GM18907 (cell line): ENCODE measurements at regions not wholly inside any gene's neighbourhood (a gene's known extent, or its start where the extent isn't known, plus 50 kb on each side); places are given as distances from the start of the nearest gene placed in this dataset.

Source experiments
- ATAC-seq: cut with Tn5 transposase; IDR thresholded peaks from one replicate; pipeline ENCODE4 v1.9.1; 2021; ENCODE audit warnings: mild to moderate bottlenecking, moderate library complexity; ENCODE audit not compliant: unreplicated experiment

DNA sequence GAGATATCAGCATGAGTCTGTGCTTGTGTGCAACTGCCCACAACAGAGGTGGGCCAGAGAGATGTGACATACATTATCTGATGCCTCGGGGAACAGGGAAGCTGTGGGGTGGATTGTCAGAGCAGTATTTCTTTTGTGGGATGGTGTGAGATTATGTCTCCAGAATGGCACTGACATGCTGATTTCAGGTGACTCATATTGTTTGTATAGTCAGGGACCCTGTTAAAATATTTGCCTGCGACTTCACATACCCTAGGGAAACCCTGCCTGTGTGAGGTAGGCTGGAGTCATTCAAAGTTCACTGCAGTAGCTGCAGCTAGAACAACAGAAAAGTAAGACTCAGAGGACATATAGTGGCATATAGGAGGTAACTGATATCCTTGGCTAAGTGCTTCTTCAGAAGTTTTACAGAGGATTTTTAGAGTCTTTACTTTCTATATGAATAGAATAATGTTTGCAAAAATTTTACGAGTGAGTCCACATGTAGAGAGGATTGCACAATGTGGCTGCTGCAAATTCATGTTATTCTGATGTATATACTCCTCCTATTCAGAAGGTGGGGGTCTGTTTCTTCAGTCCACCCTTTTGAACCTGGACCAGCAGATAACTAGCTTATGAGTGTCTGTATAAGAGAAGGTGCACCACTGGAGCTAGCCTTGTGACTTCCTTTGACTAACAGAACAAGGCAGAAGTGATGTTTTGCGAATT is 89.3 kb downstream of the MACIR start:
- no peak for ATAC-seq

GRCh38 chr5:103346162-103346748 is 87.7 kb downstream of the MACIR start:
- ATAC-seq, result no peak

DNA sequence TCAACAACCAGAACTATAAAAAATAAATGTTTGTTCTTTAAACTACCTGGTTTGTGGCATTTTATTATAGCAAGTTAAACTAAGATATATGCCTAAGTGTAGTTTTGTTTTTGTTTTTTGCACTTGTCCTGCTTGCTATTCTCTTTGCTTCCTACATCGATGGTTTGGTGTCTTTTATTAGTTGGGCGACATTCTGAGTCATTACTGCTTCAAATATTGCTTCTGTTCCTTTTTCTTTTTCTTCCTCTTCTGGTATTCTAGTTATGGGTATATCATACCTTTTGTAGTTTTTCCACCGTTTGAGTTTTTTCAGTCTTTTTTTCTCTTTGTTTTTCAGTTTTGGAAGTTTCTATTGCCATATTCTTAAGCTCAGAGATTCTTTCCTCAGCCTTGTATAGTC is 86.9 kb downstream of the MACIR start:
- ATAC-seq, result no peak

DNA sequence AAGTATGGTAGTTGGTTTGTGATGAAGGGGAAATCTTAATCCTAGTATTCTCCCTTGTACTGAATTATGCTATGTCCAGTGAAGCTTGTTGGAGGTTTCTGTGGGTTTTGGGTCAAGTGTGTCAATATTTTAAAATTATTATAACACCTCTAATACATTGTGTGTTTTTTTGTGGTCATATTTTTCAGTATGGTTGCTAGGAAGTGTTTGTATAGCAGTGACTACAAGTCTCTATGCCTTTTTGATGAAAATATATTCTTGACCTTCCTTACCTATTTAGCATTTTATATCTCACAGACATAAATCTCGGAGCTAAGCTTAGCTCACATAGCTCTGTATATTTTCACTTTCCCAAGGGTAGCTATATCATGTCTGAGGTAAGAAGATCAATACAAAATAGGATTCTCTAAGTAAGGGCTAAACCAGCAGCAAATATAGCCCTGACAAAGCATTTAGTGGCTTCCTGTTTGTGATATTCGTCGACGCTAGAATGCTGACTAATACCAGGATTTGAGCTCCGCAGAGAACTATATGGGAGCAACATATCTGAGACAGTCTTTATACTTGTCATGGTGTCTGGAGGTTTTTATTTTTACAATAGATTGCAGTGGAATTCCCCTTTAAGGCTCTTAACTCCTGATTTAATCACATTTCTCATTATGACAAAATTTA is 82.3 kb downstream of the MACIR start:
- ATAC-seq, result peak; percentile 100

DNA sequence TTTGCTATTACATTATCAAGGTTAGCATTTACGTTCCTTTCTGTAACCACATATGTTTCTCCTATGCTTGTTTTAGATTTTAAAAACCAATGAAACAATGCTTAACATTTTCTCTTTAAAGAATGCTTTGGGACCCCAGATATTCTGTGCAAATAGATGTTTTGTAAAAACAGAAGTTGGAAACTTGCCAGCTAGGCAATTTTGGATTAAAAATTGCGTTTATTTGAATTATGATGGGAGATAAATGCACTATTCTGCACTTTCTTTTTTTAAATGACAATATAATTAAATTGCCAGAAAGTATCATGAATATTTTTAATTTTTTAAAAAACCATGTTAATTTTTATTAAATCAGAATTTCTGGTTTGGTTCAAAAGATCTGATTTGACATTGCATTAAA is 81.6 kb downstream of the MACIR start:
- ATAC-seq, result no peak

DNA sequence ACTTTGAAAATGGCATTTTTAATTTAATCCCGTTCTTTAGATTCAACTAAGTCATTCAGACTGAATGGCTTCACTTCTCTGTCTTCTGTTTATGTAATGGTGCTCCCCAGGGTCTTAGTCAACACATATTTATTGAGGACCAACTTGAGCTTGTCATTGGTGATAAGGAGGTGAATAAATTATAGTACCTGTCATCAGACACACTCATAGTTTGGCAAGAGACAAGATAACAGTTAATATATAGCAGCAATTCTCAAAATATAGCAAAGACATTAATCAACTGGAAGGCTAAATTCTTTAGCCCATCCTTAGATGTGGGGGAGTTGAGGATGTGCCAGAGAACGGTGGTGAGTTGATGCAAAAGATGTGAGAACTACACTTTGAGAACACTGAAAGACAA is 78.4 kb downstream of the MACIR start:
- no peak for ATAC-seq

DNA sequence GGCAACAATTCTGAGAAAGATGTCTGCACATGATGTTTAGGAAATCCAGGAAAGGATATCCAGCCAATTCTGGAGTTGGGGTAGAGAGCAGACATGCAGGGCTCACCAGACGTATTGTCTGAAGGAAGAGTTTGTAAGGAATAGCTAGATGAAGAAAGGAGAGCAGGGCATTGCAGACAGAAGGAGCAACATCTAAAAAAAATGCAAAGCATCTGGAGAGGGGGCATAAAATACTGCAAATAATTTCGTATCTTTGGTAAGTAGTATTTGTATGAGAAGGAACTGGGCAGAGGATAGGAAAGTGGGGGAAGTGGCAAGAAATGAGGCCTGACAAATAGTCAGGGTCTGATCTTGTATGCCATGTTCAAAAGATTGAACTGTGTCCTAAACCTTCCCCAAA is 74.8 kb downstream of the MACIR start:
- ATAC-seq, result no peak

GRCh38 chr5:103330875-103331274 is 72.3 kb downstream of the MACIR start:
- no peak for ATAC-seq
